Karpas-422 (cell line): ENCODE measurements at regions not wholly inside any gene's neighbourhood (a gene's known extent, or its start where the extent isn't known, plus 50 kb on each side); places are given as distances from the start of the nearest gene placed in this dataset.

Experiments
- DNase-seq: peaks from one replicate; pipeline ENCODE4 v3.0.0-alpha.2; 2015
- H2AFZ ChIP-seq: fragments of 200-600 bp; sonication (generic); 2 replicates; pipeline ENCODE4 v1.6.1; 2014; ENCODE audit warnings: antibody characterized with exemption, low read length, mixed read lengths
- H3K27ac ChIP-seq: fragments of 200-600 bp; sonication (generic); 2 replicates; pipeline ENCODE4 v1.5.1; 2014; ENCODE audit warnings: mild to moderate bottlenecking, low read length, moderate library complexity
- H3K27me3 ChIP-seq: fragments of 200-600 bp; sonication (generic); 2 replicates; pipeline ENCODE4 v1.6.1; 2014; ENCODE audit warnings: low read length, mixed read lengths
- H3K36me3 ChIP-seq: fragments of 200-600 bp; sonication (generic); 2 replicates; pipeline ENCODE4 v1.6.1; 2014; ENCODE audit warnings: low read length, mixed read lengths; ENCODE audit not compliant: insufficient read depth
- H3K4me1 ChIP-seq: fragments of 200-600 bp; sonication (generic); 2 replicates; pipeline ENCODE4 v1.6.1; 2014; ENCODE audit warnings: mild to moderate bottlenecking, low read length, mixed read lengths
- H3K4me2 ChIP-seq: fragments of 200-600 bp; sonication (generic); 2 replicates; pipeline ENCODE4 v1.6.1; 2014; ENCODE audit warnings: low read length, low read depth, mild to moderate bottlenecking; ENCODE audit not compliant: poor library complexity, severe bottlenecking
- H3K4me3 ChIP-seq: fragments of 200-600 bp; sonication (generic); 2 replicates; pipeline ENCODE4 v1.5.1; 2014; ENCODE audit warnings: mild to moderate bottlenecking, antibody characterized with exemption, low read length, mixed read lengths
- H3K79me2 ChIP-seq: fragments of 200-600 bp; sonication (generic); 2 replicates; pipeline ENCODE4 v1.6.1; 2014; ENCODE audit warnings: mild to moderate bottlenecking, low read length, mixed read lengths
- H3K9ac ChIP-seq: fragments of 200-600 bp; sonication (generic); 2 replicates; pipeline ENCODE4 v1.6.0; 2014; ENCODE audit warnings: low read length
- H3K9me2 ChIP-seq: fragments of 200-600 bp; sonication (generic), shearing (Covaris generic); replicated peaks from 2 replicates; pipeline ENCODE4 v1.6.0; 2014; ENCODE audit warnings: mild to moderate bottlenecking, low read length, moderate library complexity; ENCODE audit not compliant: insufficient read depth
- H3K9me3 ChIP-seq: fragments of 300-700, 200-600 bp; sonication (generic); 2 replicates; pipeline ENCODE4 v1.6.1; 2014; ENCODE audit warnings: low read length, mixed read lengths
- H4K20me1 ChIP-seq: fragments of 200-600 bp; sonication (generic); 2 replicates; pipeline ENCODE4 v1.6.1; 2014; ENCODE audit warnings: mild to moderate bottlenecking, antibody characterized with exemption, low read length, low read depth; ENCODE audit not compliant: insufficient read depth

DNA sequence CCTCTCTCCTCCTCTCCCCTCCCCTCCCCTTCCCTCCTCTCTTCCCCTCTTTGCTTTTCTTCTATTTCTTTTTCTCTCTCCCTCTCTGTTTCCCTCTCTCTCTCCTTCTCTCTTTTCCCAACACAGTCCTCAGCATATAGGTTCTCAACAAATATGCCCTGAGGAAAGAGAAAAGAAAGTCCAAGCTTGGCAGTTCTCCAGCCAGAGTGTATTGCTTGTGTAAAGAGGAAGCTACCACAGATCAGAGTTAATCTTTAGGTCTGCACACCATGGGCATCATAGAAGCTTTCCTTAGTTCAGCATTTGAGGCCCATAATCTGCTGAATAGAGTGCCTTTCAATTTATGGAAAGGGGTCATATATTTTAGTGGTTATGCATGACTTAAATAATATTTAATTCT lies 382.8 kb upstream of the WWC1 start:
- Histone ChIP-seq H3K27me3 (no peaks in the 10 kb centered on the region), H3K27ac (no peak overlapping the region), H2AFZ (no peak overlapping the region), H3K79me2 (no peaks in the 10 kb centered on the region), H3K4me1 (no peaks in the 10 kb centered on the region), H3K9ac (no peak overlapping the region), H3K4me2 (no peak overlapping the region), H4K20me1 (no peaks in the 10 kb centered on the region), H3K36me3 (no peaks in the 10 kb centered on the region), H3K4me3 (no peak overlapping the region), H3K9me3 (no peaks in the 10 kb centered on the region), H3K9me2 (no peaks in the 10 kb centered on the region)
- DNase-seq: no peak

DNA sequence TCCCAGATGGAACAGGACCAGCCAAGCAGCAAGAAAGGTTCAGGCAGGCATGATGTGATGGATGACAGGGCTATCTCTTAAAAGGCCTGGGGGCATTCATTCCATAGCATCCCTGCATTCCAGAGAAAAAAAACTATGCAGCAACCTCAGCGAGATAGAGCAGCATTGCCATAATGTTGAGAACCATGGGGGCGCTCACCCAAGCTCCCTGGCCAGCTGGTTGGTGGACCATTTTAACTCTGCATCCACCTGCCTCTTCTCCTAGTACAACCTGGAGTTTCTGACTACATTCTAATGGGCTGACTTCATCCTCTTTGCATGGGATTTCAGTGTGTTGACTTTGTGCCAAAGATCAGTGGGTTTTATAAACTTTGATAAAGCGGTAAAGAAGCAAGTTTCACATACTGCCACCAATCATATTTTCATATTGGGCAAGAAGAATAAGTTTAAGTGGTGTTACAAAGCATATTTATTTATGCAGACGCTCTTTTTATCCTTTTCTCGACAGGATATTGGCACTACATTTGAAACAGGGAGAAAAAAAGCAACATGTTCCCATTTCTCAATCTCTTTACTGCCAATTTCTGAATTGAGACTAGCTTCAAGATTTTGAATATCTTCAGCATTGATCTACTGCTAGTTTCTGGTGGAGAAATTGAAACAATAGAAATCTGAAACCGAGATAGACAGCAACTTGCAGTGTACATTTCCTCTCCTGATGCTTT lies 378.3 kb upstream of the WWC1 start:
- no peak overlapping the region for H3K27ac ChIP-seq
- H4K20me1 ChIP-seq: no peaks in the 10 kb centered on the region
- no peak for DNase-seq

DNA sequence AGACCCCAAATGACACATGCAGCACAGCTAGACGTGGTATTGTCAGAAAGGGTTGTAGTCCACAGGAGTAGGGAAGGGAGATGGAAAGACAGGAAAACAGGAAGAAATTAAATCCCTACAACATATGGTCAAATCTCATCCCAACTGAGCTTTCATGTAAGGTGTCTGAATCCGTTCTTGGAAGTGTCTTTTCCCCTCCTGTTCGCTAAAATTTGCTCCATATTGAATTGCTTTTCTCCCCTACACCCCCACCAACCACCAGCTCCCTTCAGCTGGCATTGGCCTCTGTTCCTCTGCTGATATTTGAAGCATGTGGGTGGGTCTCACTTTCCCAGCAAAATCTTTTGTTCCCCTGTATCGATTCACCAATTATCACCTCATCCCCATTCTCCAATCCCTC lies 376.2 kb upstream of the WWC1 start:
- no peak overlapping the region for H3K4me3 ChIP-seq
- no peaks in the 10 kb centered on the region for H3K27me3 ChIP-seq
- no peaks in the 10 kb centered on the region for H3K9me2 ChIP-seq
- H3K27ac ChIP-seq: no peak overlapping the region
- no peaks in the 10 kb centered on the region for H3K79me2 ChIP-seq
- no peak overlapping the region for H3K4me2 ChIP-seq
- no peaks in the 10 kb centered on the region for H3K9me3 ChIP-seq
- no peaks in the 10 kb centered on the region for H3K36me3 ChIP-seq
- DNase-seq: no peak
- no peaks in the 10 kb centered on the region for H4K20me1 ChIP-seq
- no peak overlapping the region for H3K9ac ChIP-seq
- no peak overlapping the region for H2AFZ ChIP-seq
- H3K4me1 ChIP-seq: no peaks in the 10 kb centered on the region

More for the DNA sequence above, 378.3 kb upstream of the WWC1 start:
- no peaks in the 10 kb centered on the region for H3K9me2 ChIP-seq
- no peak overlapping the region for H3K9ac ChIP-seq
- no peaks in the 10 kb centered on the region for H3K36me3 ChIP-seq
- H3K79me2 ChIP-seq: no peaks in the 10 kb centered on the region
- H3K27me3 ChIP-seq: no peaks in the 10 kb centered on the region
- no peak overlapping the region for H2AFZ ChIP-seq
- H3K4me3 ChIP-seq: no peak overlapping the region
- H3K4me1 ChIP-seq: no peaks in the 10 kb centered on the region
- H3K4me2 ChIP-seq: no peak overlapping the region
- H3K9me3 ChIP-seq: no peaks in the 10 kb centered on the region

DNA sequence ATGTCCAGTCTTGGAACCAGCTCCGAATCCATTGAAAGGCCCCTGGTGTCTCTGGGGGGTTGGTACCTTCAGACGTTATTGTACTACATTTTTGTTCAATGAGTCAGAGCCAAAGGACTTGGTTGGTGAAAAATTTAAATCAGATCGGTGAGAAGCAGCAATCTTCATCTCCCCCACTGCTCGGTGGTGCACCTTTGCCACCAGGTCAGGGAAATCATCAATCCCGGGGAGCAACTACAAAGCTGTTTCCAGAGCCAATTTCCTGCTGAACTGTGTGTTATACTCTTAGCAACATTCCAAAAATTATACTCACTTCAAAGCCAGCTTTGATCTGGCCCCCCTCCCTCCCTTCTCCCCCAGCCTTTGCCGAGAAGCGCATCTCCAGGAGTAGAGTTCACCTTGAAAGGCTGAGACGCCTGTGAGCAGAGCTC lies 375.2 kb upstream of the WWC1 start:
- no peak overlapping the region for H3K9ac ChIP-seq
- no peak overlapping the region for H2AFZ ChIP-seq
- H3K4me2 ChIP-seq: no peak overlapping the region
- H3K9me3 ChIP-seq: no peaks in the 10 kb centered on the region
- no peaks in the 10 kb centered on the region for H3K79me2 ChIP-seq
- H3K36me3 ChIP-seq: no peaks in the 10 kb centered on the region
- H3K27ac ChIP-seq: no peak overlapping the region
- H3K4me3 ChIP-seq: no peak overlapping the region
- H4K20me1 ChIP-seq: no peaks in the 10 kb centered on the region
- no peaks in the 10 kb centered on the region for H3K27me3 ChIP-seq
- no peaks in the 10 kb centered on the region for H3K9me2 ChIP-seq
- DNase-seq: no peak
- no peaks in the 10 kb centered on the region for H3K4me1 ChIP-seq

DNA sequence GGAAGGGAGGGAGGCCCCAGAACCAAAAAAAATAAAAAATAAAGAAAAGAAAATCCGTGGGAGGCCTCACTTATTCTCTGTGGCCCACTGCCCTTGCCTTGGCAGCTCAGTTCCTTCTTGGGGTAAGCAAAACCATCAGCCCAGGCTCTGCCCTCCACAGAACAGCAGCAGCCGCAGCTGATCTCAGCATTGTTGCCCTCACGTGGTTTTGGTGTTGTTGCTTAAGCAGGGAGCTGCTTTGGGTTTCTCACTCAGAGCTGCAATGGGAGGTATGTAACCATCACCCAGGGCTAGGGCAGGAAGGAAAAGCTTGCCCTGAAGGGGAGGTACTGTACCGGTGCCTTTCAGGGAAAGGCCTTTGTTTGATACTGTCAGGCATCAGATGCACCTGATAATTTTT lies 374.7 kb upstream of the WWC1 start:
- no peaks in the 10 kb centered on the region for H3K79me2 ChIP-seq

DNA sequence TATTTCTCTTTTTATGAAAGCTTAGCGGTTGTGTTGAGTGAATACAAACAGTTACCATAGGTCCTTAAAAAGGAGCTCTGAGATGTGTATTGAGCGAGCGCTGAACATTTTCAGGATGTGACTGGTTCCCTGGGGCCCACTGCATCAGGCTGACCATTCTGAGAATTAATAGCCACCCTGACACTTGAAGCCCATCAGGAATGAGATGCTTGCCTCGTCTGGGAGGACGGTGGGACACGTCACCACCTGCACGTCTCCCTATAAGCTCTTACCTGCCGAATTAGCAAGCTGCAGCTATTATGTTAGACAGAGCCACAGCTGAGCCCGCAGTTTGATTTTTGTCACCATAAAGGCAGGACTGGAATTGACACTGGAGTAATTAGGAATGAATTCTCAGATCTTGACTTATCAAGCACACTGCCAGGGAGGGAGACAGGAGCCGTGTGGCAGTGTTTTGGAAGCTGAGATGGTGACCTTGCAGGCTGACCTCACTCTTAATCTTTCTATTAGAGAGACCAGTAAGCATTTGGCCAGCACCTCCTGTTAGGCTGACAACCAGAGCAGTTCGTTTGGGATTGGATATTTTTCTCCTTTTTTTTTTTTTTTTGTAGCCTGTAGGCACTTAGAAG lies 373.1 kb upstream of the WWC1 start:
- no peaks in the 10 kb centered on the region for H3K9me3 ChIP-seq
- H4K20me1 ChIP-seq: no peaks in the 10 kb centered on the region
- H3K4me3 ChIP-seq: no peak overlapping the region
- H3K4me2 ChIP-seq: no peak overlapping the region
- H3K9ac ChIP-seq: no peak overlapping the region
- H3K9me2 ChIP-seq: no peaks in the 10 kb centered on the region
- H3K27me3 ChIP-seq: no peaks in the 10 kb centered on the region
- no peak for DNase-seq
- no peaks in the 10 kb centered on the region for H3K4me1 ChIP-seq
- H3K27ac ChIP-seq: no peak overlapping the region
- no peaks in the 10 kb centered on the region for H3K36me3 ChIP-seq
- no peaks in the 10 kb centered on the region for H3K79me2 ChIP-seq
- H2AFZ ChIP-seq: no peak overlapping the region

More for the DNA sequence above, 374.7 kb upstream of the WWC1 start:
- no peak for DNase-seq
- Histone ChIP-seq H3K4me1 (no peaks in the 10 kb centered on the region), H3K9me3 (no peaks in the 10 kb centered on the region), H3K36me3 (no peaks in the 10 kb centered on the region), H3K9me2 (no peaks in the 10 kb centered on the region), H3K27me3 (no peaks in the 10 kb centered on the region), H3K27ac (no peak overlapping the region), H3K4me3 (no peak overlapping the region), H3K4me2 (no peak overlapping the region), H4K20me1 (no peaks in the 10 kb centered on the region), H2AFZ (no peak overlapping the region), H3K9ac (no peak overlapping the region)

DNA sequence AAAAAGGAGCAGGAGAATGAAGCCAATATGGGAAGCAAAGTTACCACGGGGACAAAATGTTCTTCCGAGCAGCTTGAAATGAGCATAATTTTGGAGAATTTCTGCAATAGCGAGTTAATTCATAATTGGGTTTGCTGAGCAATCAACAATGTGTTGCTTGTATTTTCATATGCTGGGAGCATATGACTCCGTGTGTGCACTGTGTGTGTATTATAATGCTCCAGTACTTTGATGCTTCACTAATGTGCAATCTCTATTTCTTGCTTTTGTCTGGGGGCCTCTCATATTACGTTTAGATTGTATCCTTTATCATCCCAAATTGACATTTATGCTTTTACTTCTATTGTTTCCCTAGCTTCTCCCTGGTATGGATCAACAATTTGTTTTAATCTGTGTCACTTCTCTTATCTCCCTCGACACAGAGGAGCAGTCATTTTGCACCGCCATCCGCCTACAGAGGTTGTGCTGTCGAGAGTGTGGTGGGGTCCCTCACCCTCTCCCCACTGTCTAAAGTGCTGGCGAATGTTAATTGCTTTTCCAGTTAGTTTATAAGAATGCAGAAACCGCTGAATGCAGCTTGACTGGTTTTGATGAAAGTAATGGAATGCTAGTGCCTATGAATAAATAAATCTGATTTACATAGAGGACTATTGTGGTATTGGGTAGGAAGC lies 372.5 kb upstream of the WWC1 start:
- no peaks in the 10 kb centered on the region for H3K36me3 ChIP-seq
- no peaks in the 10 kb centered on the region for H3K9me2 ChIP-seq
- H3K27ac ChIP-seq: no peak overlapping the region
- H3K4me1 ChIP-seq: no peaks in the 10 kb centered on the region
- DNase-seq: no peak
- H3K4me2 ChIP-seq: no peak overlapping the region
- no peaks in the 10 kb centered on the region for H3K27me3 ChIP-seq
- H3K79me2 ChIP-seq: no peaks in the 10 kb centered on the region
- H4K20me1 ChIP-seq: no peaks in the 10 kb centered on the region
- H2AFZ ChIP-seq: no peak overlapping the region
- no peak overlapping the region for H3K9ac ChIP-seq
- no peak overlapping the region for H3K4me3 ChIP-seq
- H3K9me3 ChIP-seq: no peaks in the 10 kb centered on the region

DNA sequence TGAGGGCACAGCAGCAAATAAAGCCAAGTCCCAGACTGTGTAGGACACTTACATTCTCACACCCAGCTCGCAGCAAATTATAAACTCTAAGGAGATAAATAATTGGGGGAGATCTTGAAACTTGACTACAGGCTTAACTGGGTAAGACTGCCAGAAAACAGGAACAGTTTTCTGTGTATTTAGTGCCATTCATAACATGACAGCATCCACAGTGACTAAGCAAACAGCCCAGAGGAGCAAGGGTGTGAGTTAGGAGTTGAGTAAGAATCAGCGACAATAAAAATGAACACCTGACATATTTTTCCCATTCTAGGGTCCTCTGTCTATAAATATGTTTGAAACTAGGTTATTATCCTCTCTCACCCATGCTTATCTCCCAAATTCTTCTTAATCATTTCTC lies 370.9 kb upstream of the WWC1 start:
- Histone ChIP-seq H3K9ac (no peak overlapping the region), H2AFZ (no peak overlapping the region), H3K9me2 (no peaks in the 10 kb centered on the region), H3K4me1 (no peaks in the 10 kb centered on the region), H3K36me3 (no peaks in the 10 kb centered on the region), H4K20me1 (no peaks in the 10 kb centered on the region), H3K79me2 (no peaks in the 10 kb centered on the region), H3K27ac (no peak overlapping the region), H3K27me3 (no peaks in the 10 kb centered on the region), H3K4me2 (no peak overlapping the region), H3K4me3 (no peak overlapping the region), H3K9me3 (no peaks in the 10 kb centered on the region)
- DNase-seq: no peak
